GM18519 (cell line): ENCODE measurements at regions not wholly inside any gene's neighbourhood (a gene's known extent, or its start where the extent isn't known, plus 50 kb on each side); places are given as distances from the start of the nearest gene placed in this dataset.

Source experiments
- ATAC-seq: cut with Tn5 transposase; IDR thresholded peaks from one replicate; pipeline ENCODE4 v1.9.1; 2021; ENCODE audit warnings: mild to moderate bottlenecking, moderate library complexity; ENCODE audit not compliant: unreplicated experiment, low FRiP score

DNA sequence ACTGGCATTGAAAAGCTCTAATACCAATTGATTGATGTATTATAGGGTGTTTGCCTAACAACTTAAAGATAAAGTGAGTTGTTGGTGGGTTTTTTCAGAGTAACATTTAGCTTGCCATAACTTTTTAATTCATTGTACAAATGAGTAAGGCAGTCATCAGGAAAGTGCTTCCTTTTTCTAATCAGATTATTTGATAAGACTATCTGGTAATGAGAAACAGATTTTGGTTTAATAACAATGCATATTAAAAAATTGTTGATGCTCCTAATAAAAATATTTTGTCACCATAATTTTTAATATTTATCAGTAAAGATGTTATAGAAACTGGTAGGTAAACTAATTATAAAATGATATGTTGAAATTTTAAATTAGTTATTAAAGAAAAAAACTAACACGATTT lies 51.3 kb downstream of the BLTP1 start:
- no peak for ATAC-seq

DNA sequence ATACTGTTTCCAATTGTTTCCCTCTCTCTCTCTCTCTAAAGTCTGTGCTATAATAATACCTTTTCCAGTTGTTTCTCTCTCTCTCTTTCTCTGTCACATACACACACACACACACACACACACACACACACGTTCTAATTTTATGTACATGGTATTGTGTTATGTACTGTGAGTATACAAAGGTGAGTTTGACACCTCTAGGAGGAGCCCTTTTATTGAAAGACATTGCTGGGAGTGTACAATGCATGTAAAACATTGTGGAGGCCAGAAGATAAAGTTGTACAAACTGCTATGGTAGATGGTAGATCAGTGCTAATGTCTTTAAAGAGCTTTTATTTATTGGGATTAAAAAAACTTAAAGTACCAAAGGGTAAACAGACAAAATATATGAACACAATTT lies 53.6 kb downstream of the BLTP1 start:
- no peak for ATAC-seq

DNA sequence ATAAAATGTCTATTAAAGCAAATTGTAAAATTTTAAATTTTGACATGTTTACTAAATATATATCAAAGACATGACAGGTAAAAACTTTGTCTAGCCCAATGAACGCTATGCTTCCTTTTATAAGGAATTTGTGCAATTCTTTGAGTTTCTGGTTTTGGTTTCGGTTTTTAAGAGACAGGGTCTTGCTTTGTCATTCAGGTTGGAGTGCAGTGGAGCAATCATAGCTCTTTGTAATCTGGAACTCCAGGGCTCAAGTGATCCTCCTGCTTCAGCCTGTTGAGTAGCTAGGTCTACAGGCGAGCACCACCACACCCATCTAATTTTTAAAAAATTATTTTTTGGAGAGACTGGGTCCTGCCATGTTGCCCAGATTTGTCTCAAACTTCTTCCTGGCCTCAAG lies 60.7 kb downstream of the BLTP1 start:
- ATAC-seq: peak; percentile 52

DNA sequence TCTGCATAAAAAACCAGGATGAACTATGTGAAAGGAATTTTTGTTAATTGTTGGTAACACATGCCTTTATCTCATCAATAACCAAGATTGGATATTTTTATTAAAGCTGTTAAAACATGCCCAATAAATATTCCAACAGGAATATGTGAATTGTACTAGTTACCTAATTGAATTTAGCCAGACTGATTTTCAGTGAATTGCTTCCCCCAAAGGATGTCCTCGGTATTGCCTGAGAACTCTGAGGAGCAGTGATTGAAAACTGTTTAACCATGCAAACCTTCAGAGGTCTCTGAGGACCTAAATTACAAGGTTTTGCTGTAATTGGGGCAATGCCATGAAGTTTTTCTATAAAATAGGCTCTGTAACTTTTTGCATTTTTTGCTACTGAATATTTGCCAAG lies 66.6 kb downstream of the BLTP1 start:
- ATAC-seq: no peak

DNA sequence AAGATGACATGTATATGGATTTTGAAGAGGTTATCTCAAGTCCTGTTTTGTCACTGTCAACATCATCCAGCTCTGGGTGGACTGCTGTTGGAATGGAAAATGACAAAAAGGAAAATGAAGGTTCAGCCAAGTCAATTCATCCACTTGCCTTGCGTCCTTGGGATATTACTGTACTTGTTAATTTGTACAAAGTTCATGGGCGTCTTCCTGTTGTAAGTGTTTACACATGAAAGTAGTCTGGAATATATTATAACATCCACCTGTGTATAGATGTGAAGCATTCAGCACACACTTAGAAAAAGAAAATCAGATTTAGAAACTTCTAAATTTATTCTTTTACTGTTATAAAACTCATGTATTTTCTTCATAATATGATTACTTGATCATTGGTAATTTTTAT lies 67.2 kb downstream of the BLTP1 start:
- no peak for ATAC-seq

DNA sequence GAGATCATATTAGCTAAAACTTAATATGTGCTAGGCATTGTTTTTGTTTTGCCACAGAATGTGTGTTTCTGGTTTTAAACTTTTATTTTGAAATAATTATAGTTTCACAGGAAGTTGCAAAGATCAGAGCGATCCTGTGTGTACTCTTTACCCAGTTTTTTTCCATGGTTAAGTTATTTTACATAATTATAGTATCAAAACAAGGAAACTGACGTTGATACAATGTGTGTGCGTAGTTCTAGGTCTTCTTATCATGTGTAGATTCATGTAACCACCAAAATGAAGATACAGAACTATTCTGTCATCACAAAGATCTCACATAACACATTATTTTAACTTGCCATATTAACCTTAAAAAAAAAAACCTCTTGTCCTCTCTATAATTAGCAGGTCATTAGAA lies 69.2 kb downstream of the BLTP1 start:
- no peak for ATAC-seq

DNA sequence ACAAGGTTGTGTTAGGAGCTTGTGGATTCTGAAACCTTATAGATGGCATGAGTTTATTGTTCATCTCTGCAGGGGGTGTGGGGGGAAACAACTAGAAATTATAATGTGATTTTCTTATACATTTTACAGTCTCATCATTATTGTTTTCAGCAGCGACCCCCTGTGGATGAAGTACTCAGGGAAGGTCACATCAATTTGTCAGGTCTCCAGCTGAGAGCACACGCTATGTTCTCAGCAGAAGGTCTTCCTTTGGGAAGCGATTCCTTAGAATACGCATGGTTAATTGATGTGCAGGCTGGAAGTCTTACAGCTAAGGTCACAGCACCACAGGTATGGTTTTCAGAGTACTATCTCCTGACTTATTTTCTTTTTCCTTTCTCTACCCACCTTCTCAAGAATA lies 72.2 kb downstream of the BLTP1 start:
- no peak for ATAC-seq

DNA sequence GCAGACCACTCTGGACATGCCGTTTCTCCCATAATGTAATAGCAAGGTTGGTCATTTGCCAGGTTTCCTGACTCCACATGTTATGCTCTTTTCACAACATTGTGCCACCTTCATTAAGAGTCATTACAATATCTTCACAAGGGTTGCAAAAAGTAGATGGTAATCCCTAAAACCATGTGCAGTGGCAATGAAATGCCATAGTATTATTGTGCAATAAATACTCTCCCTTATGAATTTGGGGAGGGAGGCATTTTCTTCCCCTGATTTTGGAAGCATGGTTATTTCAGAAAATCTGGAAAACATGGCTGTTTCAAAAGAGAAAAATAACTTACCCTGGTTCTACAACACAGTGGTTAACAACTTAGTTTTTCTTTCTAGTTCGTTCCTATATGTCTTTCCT lies 75.1 kb downstream of the BLTP1 start:
- no peak for ATAC-seq

DNA sequence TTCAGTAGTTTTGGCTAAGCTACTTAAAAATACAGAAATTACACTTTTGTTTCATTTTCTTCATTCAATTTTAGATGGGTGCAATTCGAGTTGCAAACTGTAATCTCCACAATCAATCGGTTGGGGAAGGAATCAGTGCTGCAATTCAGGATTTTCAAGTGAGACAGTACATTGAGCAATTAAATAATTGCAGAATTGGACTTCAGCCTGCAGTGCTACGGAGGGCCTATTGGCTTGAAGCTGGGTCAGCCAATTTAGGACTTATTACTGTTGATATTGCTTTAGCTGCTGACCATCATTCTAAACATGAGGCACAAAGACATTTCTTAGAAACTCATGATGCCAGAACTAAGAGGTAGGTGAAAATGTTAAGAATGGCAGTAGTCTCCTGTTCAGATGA lies 77.7 kb downstream of the BLTP1 start:
- no peak for ATAC-seq

DNA sequence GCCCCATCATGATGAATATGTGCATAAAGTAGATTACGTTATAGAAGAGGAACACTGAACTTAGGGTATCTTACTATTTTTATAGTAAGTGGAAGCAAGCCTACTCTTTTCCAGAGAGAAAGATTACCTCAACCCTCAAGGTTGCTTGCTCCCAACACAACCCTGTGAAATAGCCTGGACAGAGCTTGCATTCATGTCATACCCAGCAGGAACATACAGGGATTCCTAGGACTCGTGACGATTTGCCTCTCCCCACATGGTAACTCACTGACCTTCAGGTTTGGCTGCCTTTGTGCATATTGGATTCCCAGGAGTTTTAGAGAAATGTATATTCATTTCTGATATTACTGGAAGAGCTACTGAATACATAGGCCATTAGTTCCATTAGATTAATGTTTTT lies 80.5 kb downstream of the BLTP1 start:
- ATAC-seq: no peak

DNA sequence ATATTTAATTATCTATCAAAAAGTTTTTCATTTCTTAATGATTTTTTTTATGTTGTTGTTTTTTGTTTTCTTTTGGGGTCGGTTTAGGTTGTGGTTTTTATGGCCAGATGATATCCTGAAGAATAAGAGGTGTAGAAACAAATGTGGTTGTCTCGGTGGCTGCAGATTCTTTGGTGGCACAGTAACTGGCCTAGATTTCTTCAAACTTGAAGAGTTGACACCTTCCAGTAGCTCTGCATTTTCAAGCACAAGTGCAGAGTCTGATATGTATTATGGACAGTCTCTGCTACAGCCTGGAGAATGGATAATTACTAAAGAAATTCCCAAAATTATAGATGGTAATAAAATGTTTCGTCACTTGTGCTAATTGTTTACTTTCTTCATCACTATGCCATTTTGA lies 82.6 kb downstream of the BLTP1 start:
- ATAC-seq: no peak

DNA sequence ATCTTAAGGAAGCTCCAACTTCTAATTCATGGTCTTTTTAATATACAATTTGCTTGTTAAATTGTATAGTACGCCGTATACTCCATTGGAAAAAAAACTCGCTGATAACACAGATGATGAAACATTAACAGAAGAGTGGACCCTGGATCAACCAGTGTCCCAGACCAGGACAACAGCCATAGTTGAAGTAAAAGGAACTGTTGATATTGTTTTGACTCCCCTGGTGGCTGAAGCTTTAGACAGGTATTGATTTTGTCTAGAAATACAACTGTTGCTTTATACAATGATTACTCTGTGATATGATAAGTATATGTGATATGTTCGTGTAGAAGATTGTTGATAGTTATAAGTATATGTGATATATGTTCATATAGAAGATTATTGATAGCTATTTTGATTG lies 91.7 kb downstream of the BLTP1 start:
- ATAC-seq: no peak

DNA sequence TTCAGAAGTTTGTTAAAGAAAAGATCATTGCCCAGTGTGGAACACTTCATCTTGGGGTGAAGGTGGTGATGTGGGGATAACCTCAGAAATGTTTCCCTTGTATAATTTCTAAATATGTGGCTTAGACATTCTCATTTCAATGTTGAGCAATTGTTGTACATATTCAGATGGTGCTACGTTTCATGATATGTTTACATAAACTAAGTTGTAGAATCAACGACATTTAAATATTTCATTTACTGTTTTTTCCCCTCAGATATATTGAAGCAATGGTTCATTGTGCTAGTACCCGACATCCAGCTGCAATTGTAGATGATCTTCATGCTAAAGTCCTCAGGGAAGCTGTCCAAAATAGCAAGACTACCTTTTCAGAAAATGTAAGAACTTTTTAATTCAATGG lies 92.6 kb downstream of the BLTP1 start:
- ATAC-seq: no peak

DNA sequence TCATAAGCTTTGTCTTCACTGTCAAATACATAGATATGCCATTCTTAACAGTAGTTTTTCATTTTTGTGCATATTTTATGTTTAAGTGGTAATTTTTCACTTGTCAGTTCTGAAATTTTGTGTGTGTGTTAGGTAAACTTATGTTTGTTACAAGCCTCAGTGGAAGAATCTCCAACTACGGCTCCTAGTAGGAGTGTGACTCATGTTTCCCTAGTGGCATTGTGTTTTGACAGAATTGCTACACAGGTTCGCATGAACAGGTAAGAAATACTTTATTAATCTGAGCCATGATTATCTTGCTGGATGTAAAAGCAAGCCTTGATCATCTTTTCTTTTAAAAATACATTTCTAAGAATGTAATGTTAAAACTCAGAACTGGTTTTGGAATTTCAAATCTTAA lies 94.4 kb downstream of the BLTP1 start:
- ATAC-seq: no peak

DNA sequence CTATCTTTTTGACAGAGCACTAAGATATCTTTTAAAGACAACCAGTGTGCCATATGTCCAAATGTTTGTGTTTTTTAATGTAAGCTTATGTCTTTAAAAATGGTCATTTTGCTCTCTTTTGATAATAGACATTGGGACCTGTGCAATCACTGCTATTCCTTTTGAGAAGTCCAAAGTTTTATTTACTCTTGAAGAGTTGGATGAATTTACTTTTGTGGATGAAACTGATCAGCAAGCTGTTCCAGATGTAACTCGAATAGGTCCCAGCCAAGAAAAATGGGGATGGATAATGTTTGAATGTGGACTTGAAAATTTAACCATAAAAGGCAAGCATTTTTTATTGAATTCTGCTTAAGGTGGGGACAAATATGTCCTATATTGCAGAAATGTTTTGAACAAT lies 97.2 kb downstream of the BLTP1 start:
- ATAC-seq: no peak

DNA sequence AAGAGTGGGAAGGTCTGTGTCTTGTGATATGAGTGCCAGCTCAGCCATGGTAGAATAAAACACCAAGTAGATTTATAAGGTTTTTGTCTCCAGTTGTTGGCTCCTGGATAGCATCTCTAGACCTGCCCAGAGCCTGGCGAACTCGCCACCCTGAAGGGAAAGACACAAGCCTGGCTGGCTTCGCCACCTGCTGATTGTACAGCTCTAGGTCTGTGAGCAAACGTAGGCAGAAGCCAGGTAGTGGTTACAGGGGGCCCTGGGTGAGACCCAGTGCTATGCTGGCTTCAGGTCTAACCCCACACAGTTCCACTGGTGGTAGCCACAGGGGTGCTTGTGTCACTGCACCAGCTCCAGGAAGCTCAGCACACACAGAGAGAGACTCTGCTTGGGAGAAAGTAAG lies 100.5 kb downstream of the BLTP1 start:
- ATAC-seq: no peak

DNA sequence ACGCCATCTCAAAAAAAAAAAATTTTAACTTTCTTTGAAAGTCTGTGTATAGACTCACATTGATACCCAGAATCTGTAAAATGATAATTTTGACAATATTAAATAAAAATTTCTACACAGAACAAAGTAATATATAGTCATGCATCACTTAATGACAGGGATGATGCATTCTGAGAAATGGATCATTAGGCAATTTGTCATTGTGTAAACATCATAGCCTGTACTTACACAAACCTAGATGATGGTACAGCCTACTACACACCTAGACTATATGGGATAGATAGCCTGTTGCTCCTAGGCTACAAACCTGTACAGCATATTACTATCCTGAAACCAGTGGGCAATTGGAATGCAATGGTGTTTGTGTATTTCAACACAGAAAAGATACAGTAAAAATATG lies 107.7 kb downstream of the BLTP1 start:
- no peak for ATAC-seq

DNA sequence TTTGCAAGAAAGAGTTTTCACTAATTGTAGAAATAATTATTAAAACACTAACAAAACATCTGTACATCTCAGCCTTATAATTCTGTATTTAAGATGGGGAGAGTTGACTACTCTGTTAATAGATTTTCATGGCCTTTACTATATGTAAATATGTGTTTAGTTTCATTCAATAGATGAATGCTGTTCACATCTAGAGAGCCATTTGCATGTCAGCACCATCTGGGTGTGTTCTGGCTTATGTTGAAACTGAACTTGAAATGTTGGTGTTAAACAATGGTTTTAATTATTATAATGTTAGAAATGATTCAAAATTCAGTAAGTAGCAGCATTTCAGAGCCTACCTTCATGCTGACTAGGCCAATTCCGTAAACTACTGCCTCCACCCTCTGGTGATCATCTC lies 102.5 kb upstream of the ADAD1 start:
- no peak for ATAC-seq

DNA sequence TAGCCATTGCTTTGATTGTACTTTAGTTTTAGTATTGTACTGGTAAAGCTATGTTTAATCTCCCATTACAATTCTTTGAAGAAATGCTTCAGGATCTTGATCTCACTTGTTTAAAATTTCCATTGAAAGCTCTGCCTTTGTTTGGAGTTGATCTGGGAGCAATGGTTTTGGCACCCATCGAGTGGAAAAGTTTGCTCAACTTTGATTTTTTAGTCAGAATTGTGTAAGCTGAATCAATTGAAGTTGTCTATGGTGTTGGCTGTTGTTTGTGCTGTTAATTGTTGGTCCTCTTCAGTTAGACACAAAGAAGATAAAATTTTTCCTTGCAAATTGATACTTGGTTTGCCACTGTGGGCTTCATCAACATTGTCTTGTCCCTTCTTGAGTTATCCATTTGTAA lies 99.8 kb upstream of the ADAD1 start:
- no peak for ATAC-seq

DNA sequence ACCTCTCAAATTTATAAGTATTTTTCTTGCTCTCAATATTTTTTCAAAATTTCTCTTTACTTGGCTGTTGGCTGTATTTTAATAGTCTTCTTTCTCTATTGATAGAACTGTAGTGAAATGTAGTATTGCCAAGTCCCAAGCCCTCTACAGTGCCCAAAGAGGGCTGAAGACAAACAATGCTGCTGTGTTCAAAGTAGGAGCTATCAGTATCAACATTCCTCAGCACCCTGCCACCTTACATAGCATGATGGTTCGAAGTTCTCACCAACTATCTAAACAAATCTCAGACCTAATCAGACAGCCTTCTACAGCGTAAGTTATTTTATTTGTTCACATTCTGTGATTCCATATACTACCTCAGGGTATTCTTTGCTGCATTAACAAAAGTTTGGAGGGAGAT lies 99.1 kb upstream of the ADAD1 start:
- ATAC-seq: no peak

DNA sequence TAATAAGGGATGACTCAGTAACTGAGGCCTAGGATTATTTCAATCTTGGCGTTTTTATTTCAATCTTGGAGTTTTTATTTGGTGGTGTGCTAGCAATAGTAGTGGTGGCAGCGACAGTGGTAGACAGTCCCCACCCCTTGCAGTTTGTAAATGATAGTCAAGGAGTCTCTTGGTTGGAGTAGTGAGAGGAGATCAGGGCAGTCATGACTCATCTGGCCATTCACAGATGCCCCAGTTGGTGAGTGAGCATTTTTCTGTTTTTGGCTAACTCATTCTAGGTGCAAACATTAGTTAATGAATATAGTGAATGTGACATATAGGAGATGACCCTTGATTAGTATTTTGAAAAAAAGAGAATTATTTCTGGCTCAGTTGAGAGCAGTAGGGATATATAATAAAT lies 93.5 kb upstream of the ADAD1 start:
- ATAC-seq: no peak

DNA sequence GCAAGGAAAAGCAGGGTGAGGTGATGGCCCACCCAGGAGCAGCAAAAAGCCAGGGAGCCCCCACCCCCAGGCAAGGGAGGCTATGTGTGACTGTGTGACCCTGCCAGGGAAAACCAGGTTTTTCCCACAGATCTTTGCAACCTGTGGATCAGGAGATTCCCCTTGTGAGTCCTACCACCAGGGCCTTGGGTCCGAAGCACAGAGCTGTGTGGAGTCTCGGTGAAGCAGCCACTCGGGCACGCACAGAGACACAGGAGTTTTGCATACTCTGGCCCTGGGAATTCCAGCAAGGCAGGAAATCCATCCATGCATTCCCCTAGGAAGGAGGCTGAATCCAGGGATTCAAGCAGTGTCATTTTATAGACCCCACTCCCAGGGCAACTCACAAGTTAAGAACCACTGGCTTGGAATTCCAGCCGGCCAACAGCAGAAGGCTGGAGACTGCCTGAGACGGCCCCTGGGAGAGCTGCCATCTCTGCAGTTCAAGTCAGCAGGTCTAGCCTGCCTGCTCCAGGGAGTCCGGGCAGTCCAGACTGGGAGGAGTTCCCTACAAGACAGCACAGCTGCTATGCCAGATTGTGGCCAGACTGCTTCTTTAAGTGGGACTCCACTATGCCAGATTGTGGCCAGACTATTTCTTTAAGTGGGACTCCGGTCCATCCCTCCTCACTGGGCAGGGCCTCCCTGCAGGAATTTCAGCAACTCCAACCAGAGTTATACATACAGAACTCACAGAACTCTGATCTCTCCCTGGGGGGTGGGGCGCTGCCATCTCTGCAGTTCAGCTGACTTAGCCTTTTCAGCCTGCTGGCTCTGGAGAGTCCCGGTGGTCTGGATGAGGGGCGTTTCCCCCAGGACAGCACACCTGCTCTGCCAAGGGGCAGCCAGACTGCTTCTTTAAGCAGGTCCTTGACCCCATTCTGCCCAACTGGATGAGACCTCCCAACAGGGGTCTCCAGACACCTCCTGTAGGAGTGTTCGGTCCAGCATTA lies 85.1 kb upstream of the ADAD1 start:
- no peak for ATAC-seq

DNA sequence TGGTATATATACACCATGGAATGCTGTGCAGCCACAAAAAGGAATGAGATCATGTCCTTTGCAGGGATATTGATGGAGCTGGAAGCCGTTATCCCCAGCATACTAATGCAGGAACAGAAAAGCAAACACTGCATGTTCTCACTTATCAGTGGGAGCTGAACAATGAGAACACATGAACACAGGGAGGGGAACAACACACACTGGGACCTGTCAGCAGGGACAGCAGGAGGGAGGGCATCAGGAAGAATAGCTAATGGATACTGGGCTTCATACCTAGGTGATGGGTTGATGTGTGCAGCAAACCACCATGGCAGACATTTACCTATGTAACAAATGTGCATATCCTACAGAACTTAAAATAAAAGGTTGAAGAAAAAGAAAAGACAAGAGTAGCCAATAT lies 81.1 kb upstream of the ADAD1 start:
- no peak for ATAC-seq
